Adrenal gland (tissue), 5 donors: ENCODE measurements at regions not wholly inside any gene's neighbourhood (a gene's known extent, or its start where the extent isn't known, plus 50 kb on each side); places are given as distances from the start of the nearest gene placed in this dataset.

Experiments used
- CTCF ChIP-seq, 6 experiments: fragments of 450-650 bp in 4 of 6; fragments of 200-600 bp in 2 of 6; sonication (generic) in 1 of 6; IDR thresholded peaks; 1 replicate in 5 of 6; 2 replicates in 1 of 6; pipeline versions ENCODE4 v1.5.1 to v1.8.0; 2016 to 2021; ENCODE audit warnings: antibody characterized with exemption in 6 of 6, mild to moderate bottlenecking in 2 of 6, moderate library complexity in 1 of 6
- POLR2A ChIP-seq, 2 donors: fragments of 450-650 bp; IDR thresholded peaks; one replicate each; pipeline ENCODE4 v1.6.1; 2017; ENCODE audit warnings: antibody characterized with exemption in 2 of 2, mild to moderate bottlenecking in 2 of 2, moderate library complexity in 1 of 2
- donor health status: DM: no; HTN: no; CAD: no.

GRCh38 chr2:9094117-9094516 lies 90.6 kb upstream of the MBOAT2 start:
- TF ChIP-seq CTCF (IDR thresholded peaks at IDR 0.05) (no peak), POLR2A (IDR thresholded peaks at IDR 0.05) (no peak)
